ENCODE measurements at regions not wholly inside any gene's neighbourhood (a gene's known extent, or its start where the extent isn't known, plus 50 kb on each side); places are given as distances from the start of the nearest gene placed in this dataset.
"Not testable (repeated sequence)": the region's sequence is repeated elsewhere in the genome, so short reads cannot be mapped to it uniquely, and the experiment has no call there.

DNA sequence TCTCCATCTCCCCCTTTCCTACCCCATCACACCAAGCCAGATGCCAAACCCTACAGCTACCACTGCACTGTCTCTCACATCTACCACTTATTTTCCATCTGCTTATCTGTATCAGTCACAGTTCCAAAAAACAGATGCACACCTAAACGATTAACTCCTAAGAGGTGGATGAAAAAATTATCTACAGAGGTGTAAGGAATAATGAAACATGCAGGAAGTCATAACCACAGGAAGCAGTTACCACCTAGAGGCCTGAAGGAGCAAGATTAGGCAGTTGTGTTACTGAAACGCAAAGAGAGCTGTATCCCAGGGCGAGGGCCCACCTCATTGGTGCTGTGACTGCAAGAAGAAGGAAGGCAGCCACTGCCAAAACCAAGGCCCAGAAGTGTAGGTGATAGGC, 87.8 kb upstream of the FAM241A start:
- DNase-seq (ENCODE audit: low spot score) = no peak

DNA sequence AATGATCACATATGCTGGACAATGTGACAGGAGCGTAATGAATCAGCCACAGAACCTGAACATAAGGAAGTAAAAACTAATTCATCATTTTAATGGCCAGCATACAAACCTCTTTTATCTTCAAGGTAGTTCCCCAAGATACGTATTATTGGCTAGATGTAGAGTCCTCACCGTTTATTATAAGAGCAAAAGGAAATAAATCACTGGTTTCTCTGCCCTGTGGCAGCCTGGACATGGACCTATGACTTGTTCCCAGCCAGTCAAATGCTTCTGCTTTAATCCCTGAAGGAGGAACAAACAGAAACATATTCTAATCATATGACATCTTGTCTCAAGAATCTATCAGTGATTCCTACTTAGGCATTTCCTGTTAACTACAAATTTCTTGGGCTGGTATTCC, 86.8 kb upstream of the FAM241A start:
- no peak for DNase-seq (ENCODE audit: low spot score)

DNA sequence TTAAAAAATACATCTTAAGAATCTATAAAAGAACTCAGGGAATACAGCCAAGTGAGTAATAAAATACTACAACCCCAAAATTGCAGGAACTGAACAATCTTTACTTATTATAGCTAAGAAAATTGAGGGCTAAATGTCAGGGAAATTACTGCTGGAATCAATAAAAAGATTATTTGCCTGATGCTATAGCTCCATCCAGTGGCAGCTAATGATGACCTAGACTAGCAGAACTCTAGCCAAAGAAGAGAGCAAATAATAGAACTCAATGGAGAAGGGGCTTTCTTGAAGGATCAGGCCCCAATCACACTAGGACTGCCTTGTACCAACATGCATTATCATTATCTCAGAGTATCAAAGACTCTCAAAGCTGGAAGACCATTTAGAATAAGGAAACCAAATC, 85.0 kb upstream of the FAM241A start:
- no peak for DNase-seq (ENCODE audit: low spot score)

DNA sequence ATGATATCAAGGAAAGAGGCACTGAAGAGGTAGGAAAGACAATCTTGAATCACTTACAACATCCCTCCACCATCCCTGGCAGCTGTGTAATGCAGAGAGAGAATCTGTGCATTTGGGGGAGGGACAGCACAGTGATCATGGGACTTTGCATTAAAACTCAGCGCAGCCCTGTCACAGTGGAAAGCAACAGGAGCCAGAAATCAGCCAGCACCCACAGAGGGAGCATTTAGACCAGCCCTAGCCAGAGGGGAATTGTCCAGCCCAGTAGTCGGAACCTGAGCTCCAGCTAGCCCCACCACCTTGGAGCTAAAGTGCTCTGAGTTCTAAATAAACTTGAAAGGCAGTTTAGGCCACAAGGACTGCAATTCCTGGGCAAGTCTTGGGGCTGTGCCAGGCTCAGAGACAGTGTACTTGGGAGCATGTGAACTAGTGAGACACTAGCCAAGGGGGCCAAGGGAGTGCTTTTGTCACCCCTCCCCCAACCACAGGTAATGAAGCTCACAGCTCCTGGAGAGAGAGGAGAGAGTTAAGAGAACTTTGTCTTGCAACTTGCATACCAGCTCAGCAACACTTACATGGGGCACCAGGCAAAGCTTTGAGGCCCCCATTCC, 83.9 kb upstream of the FAM241A start:
- no peak for DNase-seq (ENCODE audit: low spot score)

DNA sequence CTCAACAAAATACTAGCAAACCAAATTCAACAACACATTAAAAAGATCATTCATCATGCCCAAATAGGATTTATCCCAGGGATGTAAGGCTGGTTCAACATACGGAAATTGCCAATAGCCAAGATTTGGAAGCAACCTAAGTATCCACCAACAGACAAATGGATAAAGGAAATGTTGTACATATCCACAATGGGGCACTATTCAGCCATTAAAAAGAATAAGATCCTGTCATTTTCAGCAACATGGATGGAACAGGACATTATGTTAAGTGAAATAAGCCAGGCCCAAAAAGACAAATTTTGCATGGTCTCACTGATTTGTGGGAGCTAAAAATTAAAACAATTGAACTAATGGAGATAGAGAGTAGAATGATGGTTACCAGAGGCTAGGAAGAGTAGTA, 82.0 kb upstream of the FAM241A start:
- no peak for DNase-seq (ENCODE audit: low spot score)

DNA sequence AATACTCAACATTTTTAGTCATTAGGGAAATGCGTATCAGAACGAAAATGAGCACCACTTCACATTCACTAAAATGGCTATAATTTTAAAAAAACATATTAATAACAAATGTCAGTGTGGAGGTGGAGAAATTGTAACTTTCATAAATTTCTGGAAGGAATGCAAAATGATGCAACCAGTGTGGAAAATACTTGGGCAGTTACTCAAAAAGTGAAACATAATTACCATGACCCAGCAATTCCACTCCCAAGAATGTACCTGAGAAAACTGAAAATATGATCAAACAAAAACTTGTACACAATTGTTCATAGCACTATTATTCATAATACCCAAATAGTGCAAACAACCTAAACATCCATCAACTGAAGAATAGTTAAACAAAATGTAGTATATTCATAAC, 76.1 kb upstream of the FAM241A start:
- DNase-seq (ENCODE audit: low spot score) = no peak

DNA sequence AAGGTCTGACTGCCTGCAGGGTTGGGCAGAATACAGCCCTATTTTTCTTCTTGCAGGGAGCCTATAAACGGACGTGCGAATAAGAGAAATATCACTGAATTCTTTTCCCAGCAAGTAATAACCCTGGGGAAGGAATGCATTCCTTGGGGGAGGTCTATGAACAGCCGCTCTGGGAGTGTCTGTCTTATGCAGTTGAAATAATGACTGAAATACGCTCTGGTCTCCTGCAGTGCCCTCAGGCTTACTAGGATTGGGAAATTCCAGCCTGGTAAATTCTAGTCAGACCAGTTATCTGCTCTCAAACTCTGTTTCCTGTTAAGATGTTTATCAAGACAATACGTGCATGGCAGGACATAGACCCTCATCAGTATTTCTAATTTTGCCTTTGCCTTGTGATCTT, 72.1 kb upstream of the FAM241A start:
- no peak for DNase-seq (ENCODE audit: low spot score)

DNA sequence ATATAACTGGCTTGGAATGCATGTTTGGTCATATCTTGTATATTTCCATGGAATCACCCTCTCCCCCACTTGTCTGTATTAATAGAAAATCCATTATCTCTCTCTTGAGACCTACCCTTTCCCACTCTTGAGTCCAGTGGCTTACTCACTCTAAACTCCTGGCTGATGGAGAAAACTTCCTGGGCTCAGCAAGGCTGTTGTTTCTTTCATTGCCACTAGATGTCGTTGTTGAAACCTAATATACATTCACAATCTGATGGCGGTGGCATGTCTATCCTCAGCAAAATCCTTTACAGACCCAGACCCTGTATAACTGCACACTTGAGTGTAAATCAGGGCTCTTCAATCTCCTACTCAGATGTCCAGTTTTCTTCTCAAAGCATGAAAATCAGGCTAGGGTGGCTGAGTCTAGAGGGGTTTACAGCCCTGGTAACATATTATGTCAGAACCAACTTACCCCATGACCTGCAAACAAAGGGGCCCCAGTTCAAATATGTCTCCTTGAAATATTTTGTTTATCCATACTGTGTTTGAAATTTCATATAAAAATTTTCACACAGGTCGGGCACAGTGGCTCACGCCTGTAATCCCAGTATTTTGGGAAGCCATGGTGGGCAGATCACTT, 70.0 kb upstream of the FAM241A start:
- no peak for DNase-seq (ENCODE audit: low spot score)

DNA sequence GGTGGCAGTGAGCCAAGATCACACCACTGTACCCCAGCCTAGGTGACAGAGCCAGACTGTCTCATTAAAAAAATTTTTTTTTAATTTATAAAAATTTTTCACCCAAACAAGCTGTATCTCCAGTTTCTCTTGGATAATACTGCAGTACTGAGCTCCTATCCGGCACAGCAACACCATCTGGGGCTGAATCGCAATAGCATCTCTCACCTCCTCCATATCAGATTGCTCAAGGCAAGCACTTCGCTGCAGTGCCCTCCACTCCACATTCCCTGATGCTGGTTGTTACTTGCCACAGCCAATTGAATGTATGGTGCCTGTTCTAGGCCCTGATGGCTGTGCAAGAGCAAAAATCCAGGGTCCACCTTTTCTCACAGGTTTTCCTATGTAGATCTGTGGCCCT, 69.3 kb upstream of the FAM241A start:
- DNase-seq (ENCODE audit: low spot score) = no peak

DNA sequence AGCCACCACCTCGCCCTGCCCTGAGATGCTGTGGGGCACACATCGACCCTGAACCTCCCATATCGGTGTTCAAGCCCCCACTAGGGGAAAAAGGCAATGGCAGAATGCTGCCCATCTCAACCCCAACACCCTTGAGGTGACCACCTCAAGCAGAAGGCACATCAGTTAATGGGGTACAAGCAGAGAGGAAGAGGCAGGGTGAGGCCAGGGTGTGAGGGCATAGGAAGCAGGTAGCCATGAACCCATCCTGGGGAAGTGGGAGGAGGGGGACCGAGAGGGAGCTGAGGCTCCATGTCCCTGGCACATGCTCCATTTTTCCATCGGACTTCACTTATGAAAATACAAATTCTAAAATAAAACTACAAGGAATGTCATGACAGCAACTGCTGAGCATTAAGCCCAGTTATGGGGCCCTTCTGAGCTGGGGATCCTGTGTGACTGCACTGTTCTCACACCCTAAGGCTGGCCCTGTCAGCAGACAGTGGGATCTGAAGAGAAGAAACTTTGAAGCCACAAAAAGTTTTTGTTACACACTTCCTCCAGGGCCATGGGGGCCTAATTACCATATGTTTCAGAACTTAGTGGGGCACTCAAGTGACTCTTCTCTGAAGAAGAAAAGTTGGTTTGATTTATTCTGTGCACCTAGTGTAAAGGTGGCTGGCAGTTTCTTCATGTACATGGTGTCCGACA, 68.2 kb upstream of the FAM241A start:
- no peak for DNase-seq (ENCODE audit: low spot score)

DNA sequence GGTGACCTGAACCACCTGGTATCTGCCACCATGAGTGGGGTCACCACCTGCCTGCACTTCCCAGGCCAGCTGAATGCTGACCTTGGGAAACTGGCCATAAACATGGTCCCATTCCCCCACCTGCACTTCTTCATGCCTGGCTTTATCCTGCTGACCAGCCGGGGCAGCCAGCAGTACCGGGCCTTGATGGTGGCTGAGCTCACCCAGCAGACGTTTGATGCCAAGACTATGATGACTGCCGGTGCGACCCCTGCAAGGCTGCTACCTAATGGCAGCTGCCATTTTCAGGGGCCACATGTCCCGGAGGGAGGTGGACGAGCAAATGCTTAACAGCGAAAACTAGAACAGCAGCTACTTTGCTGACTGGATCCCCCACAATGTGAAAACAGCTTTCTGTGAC, 67.5 kb upstream of the FAM241A start:
- no peak for DNase-seq (ENCODE audit: low spot score)

DNA sequence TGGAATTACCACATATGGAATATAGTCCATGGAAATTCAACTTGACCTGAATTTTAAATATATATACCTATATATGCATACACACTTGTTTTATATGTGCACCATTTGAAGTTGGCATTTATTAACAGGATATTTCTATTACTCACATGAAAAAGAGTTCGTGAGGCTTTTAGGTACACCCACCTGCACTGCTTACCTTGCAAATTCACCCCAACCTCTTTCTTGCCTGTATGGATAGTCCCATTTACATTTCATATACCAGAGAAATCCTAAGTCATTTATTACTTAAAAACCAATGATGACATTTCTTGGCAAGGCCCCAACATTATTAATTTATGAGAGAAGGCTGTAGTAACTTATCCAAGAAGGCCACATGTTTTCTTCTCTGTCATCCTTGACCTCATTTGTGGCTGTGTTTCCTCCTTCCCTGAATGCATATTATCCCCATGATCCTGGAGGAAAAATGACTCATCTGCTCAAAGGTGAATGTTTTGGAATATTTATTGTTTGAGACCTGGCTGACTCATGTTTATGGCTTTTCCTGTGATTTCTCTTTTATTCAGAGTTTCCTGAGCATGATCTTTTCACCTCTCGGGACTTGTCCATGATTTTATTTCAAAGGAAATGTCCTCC, 62.2 kb upstream of the FAM241A start:
- DNase-seq (ENCODE audit: low spot score) = no peak

DNA sequence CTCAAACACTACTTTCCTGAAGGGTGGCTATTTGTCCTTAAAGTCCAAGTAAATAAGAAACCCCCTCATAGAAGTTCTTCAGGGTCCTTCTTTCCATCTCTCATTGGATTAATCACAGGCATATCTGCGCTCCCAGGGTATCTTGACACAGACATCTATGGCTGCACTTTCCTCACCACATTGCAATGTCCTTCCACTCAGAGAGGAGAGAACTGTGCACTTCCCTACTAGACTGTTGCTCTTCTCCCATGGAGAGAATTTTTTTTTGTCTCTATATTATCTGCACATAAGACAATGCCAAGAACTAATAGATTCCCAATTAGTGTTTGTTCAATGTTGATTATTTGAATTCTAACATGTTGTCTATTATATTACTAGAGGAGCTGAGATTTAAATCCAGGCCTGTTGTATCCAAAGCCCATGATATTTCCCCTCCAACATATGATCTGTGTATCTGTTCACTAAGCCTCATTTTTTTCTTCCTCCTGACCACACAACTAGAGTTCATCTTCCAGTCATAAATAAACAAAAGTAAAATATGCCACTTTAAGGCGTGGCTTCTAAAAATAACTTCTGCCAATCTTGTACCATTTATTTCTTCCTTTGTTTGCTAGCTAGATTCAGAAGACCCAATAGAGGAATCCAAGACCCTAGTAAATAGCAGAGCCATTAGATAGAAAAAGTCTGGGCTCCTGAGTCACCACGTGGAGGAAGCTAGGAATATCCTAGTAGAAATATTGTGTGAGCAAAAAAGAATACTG, 61.5 kb upstream of the FAM241A start:
- DNase-seq (ENCODE audit: low spot score) = no peak

DNA sequence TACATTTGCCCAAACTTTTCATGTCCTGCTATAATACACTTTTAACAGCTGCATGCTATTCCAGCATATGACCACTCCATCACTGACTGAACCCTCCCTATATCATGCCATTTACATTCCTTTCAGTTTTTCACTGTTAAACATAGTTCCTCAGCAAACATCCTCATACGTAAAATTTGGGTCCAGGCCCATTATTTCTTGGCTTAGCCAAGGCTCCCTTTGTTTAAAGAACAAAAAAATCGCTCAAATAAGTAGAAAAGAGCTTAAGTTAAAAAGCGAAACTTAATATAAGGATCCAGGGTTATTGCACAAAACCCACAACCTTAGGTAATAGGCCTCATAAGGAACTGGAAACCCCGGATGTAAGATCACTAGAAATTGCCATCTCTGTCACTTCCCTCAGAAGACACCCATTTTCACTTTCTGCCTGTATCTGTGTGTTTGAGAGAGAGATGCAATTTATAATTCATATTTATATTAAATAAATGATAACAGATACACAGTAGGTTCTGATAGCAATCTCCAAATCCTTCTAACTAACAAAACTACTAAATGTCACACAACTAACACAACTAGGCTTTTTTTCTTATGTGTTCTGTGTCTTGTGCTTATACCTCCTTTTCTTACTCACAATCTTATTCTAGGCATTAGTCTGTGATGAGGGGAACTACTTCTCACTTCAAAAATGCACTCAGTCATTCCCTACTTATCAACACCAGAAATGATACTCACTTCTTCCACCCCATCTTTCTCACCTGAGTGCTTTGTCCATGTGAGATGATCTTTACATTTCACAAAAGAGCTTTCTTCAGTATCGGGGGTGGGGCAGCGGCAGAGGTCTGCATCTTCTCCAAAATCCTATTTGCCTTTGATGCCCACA, 59.9 kb upstream of the FAM241A start:
- DNase-seq (ENCODE audit: low spot score) = no peak

DNA sequence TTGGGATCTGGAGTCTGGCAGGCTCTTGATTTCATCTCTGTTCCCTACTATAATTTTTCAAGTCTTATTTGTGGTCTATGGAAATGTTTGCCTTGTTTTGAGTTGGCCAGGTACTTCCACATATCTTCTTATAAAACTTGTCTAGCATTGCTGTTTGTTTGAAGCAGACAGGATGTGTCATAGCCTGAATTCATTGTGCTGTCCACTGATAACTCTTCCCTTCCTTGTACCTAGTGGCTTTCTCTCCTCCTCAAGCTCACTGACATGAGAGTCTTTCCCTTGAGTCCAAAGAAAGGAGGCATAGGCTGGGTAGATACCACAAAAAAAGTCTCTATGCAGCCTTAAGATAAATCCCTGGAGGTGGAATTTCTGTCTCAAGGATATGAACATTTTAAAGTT, 59.2 kb upstream of the FAM241A start:
- no peak for DNase-seq (ENCODE audit: low spot score)

DNA sequence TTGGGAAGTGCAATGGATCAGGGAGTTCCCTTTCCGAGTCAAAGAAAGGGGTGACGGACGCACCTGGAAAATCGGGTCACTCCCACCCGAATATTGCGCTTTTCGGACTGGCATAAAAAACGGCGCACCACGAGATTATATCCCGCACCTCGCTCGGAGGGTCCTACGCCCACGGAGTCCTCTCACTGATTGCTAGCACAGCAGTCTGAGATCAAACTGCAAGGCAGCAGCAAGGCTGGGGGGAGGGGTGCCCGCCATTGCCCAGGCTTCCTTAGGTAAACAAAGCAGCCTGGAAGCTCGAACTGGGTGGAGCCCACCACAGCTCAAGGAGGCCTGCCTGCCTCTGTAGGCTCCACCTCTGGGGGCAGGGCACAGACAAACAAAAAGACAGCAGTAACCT, 58.6 kb upstream of the FAM241A start:
- not testable (repeated sequence) for DNase-seq (ENCODE audit: low spot score)

DNA sequence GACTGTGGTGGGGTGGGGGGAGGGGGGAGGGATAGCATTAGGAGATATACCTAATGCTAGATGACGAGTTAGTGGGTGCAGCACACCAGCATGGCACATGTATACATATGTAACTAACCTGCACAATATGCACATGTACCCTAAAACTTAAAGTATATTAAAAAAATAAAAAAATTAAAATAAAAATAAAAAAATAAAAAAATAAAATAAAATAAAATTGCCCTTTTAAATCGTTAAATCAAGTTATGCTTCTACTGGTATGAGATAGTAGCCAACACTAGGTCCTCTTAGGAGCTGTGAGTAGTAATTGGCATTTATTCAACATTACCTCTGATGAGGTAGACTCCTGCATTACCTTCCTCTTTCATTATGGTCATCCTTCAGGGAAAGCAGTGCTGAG, 52.9 kb upstream of the FAM241A start:
- not testable (repeated sequence) for DNase-seq (ENCODE audit: low spot score)

DNA sequence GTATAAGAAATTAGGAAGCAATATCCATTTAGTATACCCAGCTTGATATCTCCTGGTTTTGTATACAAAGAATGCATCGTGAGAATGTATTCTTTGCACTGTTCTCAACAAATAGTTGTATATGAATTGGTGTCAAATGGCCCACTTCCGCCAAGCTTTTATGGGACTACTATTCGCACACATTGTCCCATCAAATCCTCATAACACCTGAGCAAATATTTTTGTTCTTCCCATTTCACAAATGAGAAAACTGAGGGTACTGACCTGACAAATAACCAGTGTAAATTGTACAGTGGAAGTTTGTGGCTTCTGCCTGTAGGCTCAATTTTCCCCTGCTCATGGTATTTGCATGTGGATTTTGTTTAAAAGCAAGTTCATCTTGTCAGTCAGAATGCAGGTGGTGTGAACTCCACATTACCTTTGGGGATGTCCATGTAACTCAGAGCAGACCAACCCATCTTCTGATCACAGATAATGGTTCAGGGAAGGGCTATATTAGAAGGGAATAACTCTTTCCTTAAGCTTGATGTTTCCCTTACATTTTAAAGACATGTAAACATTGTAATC, 51.5 kb upstream of the FAM241A start:
- DNase-seq (ENCODE audit: low spot score) = no peak

DNA sequence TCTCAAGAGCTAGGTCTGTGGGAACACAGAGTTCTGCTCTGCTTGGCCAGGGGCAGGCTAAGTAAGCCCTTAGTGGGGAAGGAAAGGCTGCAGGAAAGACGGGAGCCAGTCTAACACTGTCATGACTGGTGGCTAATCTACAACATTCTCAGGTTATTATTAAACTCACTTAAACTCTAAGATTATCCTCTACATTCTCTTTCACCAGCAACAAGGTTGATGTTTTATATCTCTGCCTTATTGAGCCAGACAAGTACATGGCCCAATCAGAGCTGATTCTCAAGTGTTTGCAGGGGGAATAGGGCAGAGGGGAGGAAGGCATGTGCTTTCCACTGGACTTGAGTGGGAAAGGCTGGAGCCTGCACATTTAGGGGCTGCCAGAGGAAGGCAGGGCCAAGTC, 50.9 kb upstream of the FAM241A start:
- DNase-seq (ENCODE audit: low spot score) = no peak
